IMR-90 (cell line): ENCODE measurements at regions not wholly inside any gene's neighbourhood (a gene's known extent, or its start where the extent isn't known, plus 50 kb on each side); places are given as distances from the start of the nearest gene placed in this dataset.

ENCODE experiments used
- ATAC-seq: fragments of 200-7000 bp; cut with Tn5 transposase; 2 replicates; pipeline ENCODE4 v1.9.1; 2020; ENCODE audit warnings: low read depth, mild to moderate bottlenecking, moderate library complexity
- BruUV-seq: library from RNA; stranded (reverse); fragments of 400-500 nt; replicated peaks from 2 replicates; lab custom pipeline; 2021; lab: Mats Ljungman, UMichigan
- CTCF ChIA-PET: fragments of 300-600 bp; formaldehyde crosslinking; extraction: SDS; loops from one replicate; lab custom pipeline; 2021; ENCODE audit warnings: antibody characterized with exemption; lab: Yijun Ruan, JAX
- POLR2A ChIA-PET: fragments of 300-600 bp; sonication (Branson Sonifier 250); formaldehyde crosslinking; loops from one replicate; lab custom pipeline; 2022; ENCODE audit warnings: antibody characterized with exemption; ENCODE audit not compliant: unreplicated experiment; lab: Charles Lee
- DNase-seq: peaks from one replicate; pipeline ENCODE4 v3.0.0; 2013
- H2AFZ ChIP-seq: replicated peaks from 2 replicates; pipeline ENCODE3; 2013; ENCODE audit warnings: low read length, mild to moderate bottlenecking; ENCODE audit not compliant: poor library complexity
- H2AK5ac ChIP-seq: 2 replicates; pipeline ENCODE4 v1.6.1; 2013; ENCODE audit warnings: low read depth, low read length, inconsistent platforms
- H2AK9ac ChIP-seq: replicated peaks from 2 replicates; pipeline ENCODE3; 2013; ENCODE audit warnings: mild to moderate bottlenecking, low read depth, low read length, moderate library complexity; ENCODE audit not compliant: poor library complexity
- H2BK120ac ChIP-seq: 2 replicates; pipeline ENCODE4 v1.6.1; 2013; ENCODE audit warnings: low read depth, low read length, inconsistent platforms
- H2BK15ac ChIP-seq: 3 replicates; pipeline ENCODE4 v1.6.1; 2013; ENCODE audit warnings: low read depth, low read length, inconsistent platforms
- H2BK20ac ChIP-seq: 2 replicates; pipeline ENCODE4 v1.6.1; 2013; ENCODE audit warnings: low read depth, mild to moderate bottlenecking, inconsistent platforms, low read length, moderate library complexity
- H2BK5ac ChIP-seq: 2 replicates; pipeline ENCODE4 v1.6.1; 2013; ENCODE audit warnings: mild to moderate bottlenecking, low read depth, low read length, inconsistent platforms; ENCODE audit not compliant: poor library complexity, severe bottlenecking
- H3K14ac ChIP-seq: replicated peaks from 2 replicates; pipeline ENCODE4 v1.6.1; 2013; ENCODE audit warnings: low read depth, low read length, inconsistent platforms
- H3K18ac ChIP-seq: 2 replicates; pipeline ENCODE4 v1.6.1; 2013; ENCODE audit warnings: low read depth, low read length, control low read depth
- H3K23ac ChIP-seq: 2 replicates; pipeline ENCODE4 v1.6.1; 2013; ENCODE audit warnings: low read depth, low read length, inconsistent platforms
- H3K27ac ChIP-seq: 2 replicates; pipeline ENCODE4 v1.5.1; 2013; ENCODE audit warnings: mild to moderate bottlenecking, control low read depth, low read length; ENCODE audit not compliant: insufficient read depth
- H3K27me3 ChIP-seq: 2 replicates; pipeline ENCODE4 v1.6.1; 2013; ENCODE audit warnings: low read length; ENCODE audit not compliant: control insufficient read depth, insufficient read depth
- H3K36me3 ChIP-seq: 2 replicates; pipeline ENCODE4 v1.6.1; 2013; ENCODE audit warnings: low read length, mixed read lengths; ENCODE audit not compliant: control insufficient read depth, insufficient read depth
- H3K4ac ChIP-seq: 2 replicates; pipeline ENCODE4 v1.6.1; 2013; ENCODE audit warnings: low read depth, low read length, inconsistent platforms
- H3K4me1 ChIP-seq: 2 replicates; pipeline ENCODE4 v1.6.1; 2013; ENCODE audit warnings: low read length, mixed read lengths; ENCODE audit not compliant: control insufficient read depth, insufficient read depth
- H3K4me2 ChIP-seq: 2 replicates; pipeline ENCODE4 v1.6.1; 2013; ENCODE audit warnings: low read depth, mild to moderate bottlenecking, control low read depth, low read length, moderate library complexity
- H3K4me3 ChIP-seq: 2 replicates; pipeline ENCODE4 v1.5.1; 2013; ENCODE audit warnings: low read depth, mild to moderate bottlenecking, control low read depth, low read length, moderate library complexity; ENCODE audit not compliant: insufficient read depth
- H3K56ac ChIP-seq: 2 replicates; pipeline ENCODE4 v1.6.1; 2013; ENCODE audit warnings: low read length, inconsistent platforms; ENCODE audit not compliant: insufficient read depth; ENCODE audit errors: extremely low read depth
- H3K79me1 ChIP-seq, 2 experiments: 2 replicates each; pipeline ENCODE4 v1.6.1; 2013; ENCODE audit warnings: low read length in 2 of 2, inconsistent platforms in 1 of 2, low read depth in 1 of 2
- H3K9ac ChIP-seq: 2 replicates; pipeline ENCODE4 v1.6.1; 2013; ENCODE audit warnings: low read depth, low read length, control low read depth
- H3K9me1 ChIP-seq: 2 replicates; pipeline ENCODE4 v1.6.1; 2013; ENCODE audit warnings: low read length, inconsistent platforms; ENCODE audit not compliant: insufficient read depth
- H3K9me3 ChIP-seq: 2 replicates; pipeline ENCODE4 v1.6.1; 2013; ENCODE audit warnings: low read length; ENCODE audit not compliant: control insufficient read depth, insufficient read depth
- H4K20me1 ChIP-seq: 2 replicates; pipeline ENCODE4 v1.6.1; 2013; ENCODE audit warnings: low read length, inconsistent platforms; ENCODE audit not compliant: insufficient read depth
- H4K5ac ChIP-seq: 2 replicates; pipeline ENCODE4 v1.6.1; 2013; ENCODE audit warnings: mild to moderate bottlenecking, low read depth, low read length, control low read depth
- H4K8ac ChIP-seq, 2 experiments: 2 replicates each; pipeline ENCODE4 v1.6.1; 2013; ENCODE audit warnings: low read depth in 2 of 2, low read length in 2 of 2, control low read depth in 1 of 2, inconsistent platforms in 1 of 2
- H4K91ac ChIP-seq: 2 replicates; pipeline ENCODE4 v1.6.1; 2013; ENCODE audit warnings: low read depth, low read length, inconsistent platforms; ENCODE audit not compliant: insufficient read depth
- BHLHE40 ChIP-seq: fragments of 150-350 bp; IDR thresholded peaks from 2 replicates; pipeline ENCODE4 v1.6.1; 2016; ENCODE audit warnings: mild to moderate bottlenecking, low read depth, low read length
- CEBPB ChIP-seq: IDR thresholded peaks from 2 replicates; pipeline ENCODE4 v1.6.1; 2012; ENCODE audit warnings: low read depth, low read length, improper control_type of control experiment
- WGBS, 2 experiments: methylation state at CpG; one replicate each; pipeline versions ENCODE4 v1.1.5 to v1.1.7; 2013; ENCODE audit warnings: missing lambda C conversion rate in 2 of 2; ENCODE audit not compliant: insufficient read length in 1 of 2; ENCODE audit errors: extremely low coverage in 2 of 2; 5-methylcytosine and 5-hydroxymethylcytosine counted together
- dilution Hi-C: fragments of 300-500 bp; cut with HindIII; formaldehyde crosslinking; loops from one replicate; pipeline ENCODE4 v1.14.3; 2018; ENCODE audit warnings: low sequenced_read_pairs; ENCODE audit not compliant: unreplicated experiment
- in situ Hi-C: fragments of 300-500 bp; cut with MboI; formaldehyde crosslinking; loops from 3 replicates; pipeline ENCODE4 v1.14.3; 2019; ENCODE audit warnings: low sequenced_read_pairs, inconsistent platforms, mixed read lengths
- intact Hi-C: fragments of 100-400 bp; cut with micrococcal nuclease; formaldehyde crosslinking; loops from 2 replicates; pipeline ENCODE4 v1.10.0; 2022

DNA sequence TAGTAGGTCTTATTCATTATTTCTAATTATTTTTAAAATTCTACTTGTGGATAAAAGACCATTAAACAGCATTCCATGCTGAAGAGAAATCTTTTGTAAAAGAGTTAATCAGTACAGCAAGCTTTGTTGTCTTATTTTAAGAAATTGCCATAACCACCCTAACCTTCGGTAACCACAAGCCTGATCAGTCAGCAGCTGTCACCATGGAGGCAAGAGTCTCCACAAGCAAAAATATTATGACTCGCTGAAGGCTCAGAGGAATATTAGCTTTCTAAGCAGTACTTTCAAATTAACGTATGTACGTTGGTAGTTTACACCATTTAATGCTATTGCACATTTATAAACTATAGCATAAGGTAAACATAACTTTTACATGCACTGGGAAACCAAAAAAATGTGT lies 650.5 kb upstream of the LINC00305 start:
- H2AFZ ChIP-seq = no peak overlapping the region
- no peak overlapping the region for H2BK120ac ChIP-seq
- no peak overlapping the region for H4K91ac ChIP-seq
- ChIA-PET POLR2A (no interaction called here), CTCF (no interaction called here)
- no peaks in the 10 kb centered on the region for H4K20me1 ChIP-seq
- no peak overlapping the region for H3K9ac ChIP-seq
- no peaks in the 10 kb centered on the region for H3K9me1 ChIP-seq
- TF ChIP-seq CEBPB (no peak), BHLHE40 (no peak)
- no peak overlapping the region for H3K56ac ChIP-seq
- H3K23ac ChIP-seq = no peak overlapping the region
- no peak overlapping the region for H3K27ac ChIP-seq
- no CpG with 5 or more reads among the region's 4 CpGs for WGBS, 2 experiments
- H2AK9ac ChIP-seq = no peak overlapping the region
- H3K4ac ChIP-seq = no peak overlapping the region
- in situ Hi-C loops = loop anchor here (25.0 kb wide), 1 partner anchor 88 kb away; no protein-coding TSS in a partner anchor
- H3K4me3 ChIP-seq = no peak overlapping the region
- no peaks in the 10 kb centered on the region for H3K4me1 ChIP-seq
- no peak for DNase-seq
- intact Hi-C loops = no loop called here
- no peak overlapping the region for H2BK5ac ChIP-seq
- H3K36me3 ChIP-seq = no peaks in the 10 kb centered on the region
- H3K18ac ChIP-seq = no peak overlapping the region
- H3K79me1 ChIP-seq = no peaks in the 10 kb centered on the region
- dilution Hi-C loops = no loop called here
- no peak overlapping the region for H2BK20ac ChIP-seq
- no peak overlapping the region for H3K4me2 ChIP-seq
- H3K27me3 ChIP-seq = no peaks in the 10 kb centered on the region
- no peak overlapping the region for H4K5ac ChIP-seq
- H3K14ac ChIP-seq = no peak overlapping the region
- ATAC-seq = no peak
- no peak overlapping the region for H4K8ac ChIP-seq
- BruUV-seq = no TSS peak
- H2BK15ac ChIP-seq = no peak overlapping the region
- no peak overlapping the region for H2AK5ac ChIP-seq
- H3K9me3 ChIP-seq = peaks cover 6% of the 10 kb centered on the region; the same call in 1 of the 2 replicates
